ENCODE measurements at regions not wholly inside any gene's neighbourhood (a gene's known extent, or its start where the extent isn't known, plus 50 kb on each side); places are given as distances from the start of the nearest gene placed in this dataset.

- ChIA-PET POLR2A (no interaction called here), CTCF (interaction anchor here (1.6 to 2.0 kb wide), 2 partner anchors 8 to 27 kb away, joined by 4 to 5 read pairs; no protein-coding TSS in a partner anchor)
- no peak for TF ChIP-seq CTCF (IDR thresholded peaks at IDR 0.05; ENCODE audit: control extremely low read depth, extremely low read depth, low read depth, missing control alignments)
- no peak for DNase-seq (ENCODE audit: extremely low spot score)
Measured at GRCh38 chr2:198776616-198777406, 680.9 kb downstream of the SATB2 start.

GRCh38 chr2:198775737-198776136 lies 682.0 kb downstream of the SATB2 start:
- no peak for DNase-seq (ENCODE audit: extremely low spot score)
- no peak for TF ChIP-seq CTCF (IDR thresholded peaks at IDR 0.05; ENCODE audit: control extremely low read depth, extremely low read depth, low read depth, missing control alignments)
- ChIA-PET POLR2A (no interaction called here), CTCF (interaction anchor here (1.6 kb wide), 1 partner anchor 9 kb away, joined by 5 read pairs; no protein-coding TSS in a partner anchor)

GRCh38 chr2:198774576-198774975 lies 683.2 kb downstream of the SATB2 start:
- no peak for DNase-seq (ENCODE audit: extremely low spot score)
- ChIA-PET POLR2A (no interaction called here), CTCF (interaction anchor here (1.7 kb wide), 1 partner anchor 14 kb away, joined by 6 read pairs; no protein-coding TSS in a partner anchor)
- TF ChIP-seq CTCF (IDR thresholded peaks at IDR 0.05; ENCODE audit: control extremely low read depth, extremely low read depth, low read depth, missing control alignments), result no peak

- ChIA-PET CTCF (no interaction called here), POLR2A (no interaction called here)
- DNase-seq (ENCODE audit: extremely low spot score), result no peak
- no peak for TF ChIP-seq CTCF (IDR thresholded peaks at IDR 0.05; ENCODE audit: control extremely low read depth, extremely low read depth, low read depth, missing control alignments)
Measured at GRCh38 chr2:198767694-198768093, 690.0 kb downstream of the SATB2 start.

GRCh38 chr2:198763793-198764192 lies 693.9 kb downstream of the SATB2 start:
- TF ChIP-seq CTCF (IDR thresholded peaks at IDR 0.05; ENCODE audit: control extremely low read depth, extremely low read depth, low read depth, missing control alignments), result no peak
- CTCF ChIA-PET, result interaction anchor here (1.0 kb wide), 1 partner anchor 16 kb away, joined by 4 read pairs; no protein-coding TSS in a partner anchor
- no peak for DNase-seq (ENCODE audit: extremely low spot score)
- POLR2A ChIA-PET, result no interaction called here

- CTCF ChIA-PET, result no interaction called here
- POLR2A ChIA-PET, result no interaction called here
- DNase-seq (ENCODE audit: extremely low spot score), result no peak
- no peak for TF ChIP-seq CTCF (IDR thresholded peaks at IDR 0.05; ENCODE audit: control extremely low read depth, extremely low read depth, low read depth, missing control alignments)
Measured at GRCh38 chr2:198762441-198762840, 695.3 kb downstream of the SATB2 start.

All from GM10248 (cell line).